Muscle of leg (tissue), 3 donors: ENCODE measurements at regions not wholly inside any gene's neighbourhood (a gene's known extent, or its start where the extent isn't known, plus 50 kb on each side); places are given as distances from the start of the nearest gene placed in this dataset.
A peak's percentile ranks its signal among the peaks of the same experiment; 100 is the strongest.

Experiments
- DNase-seq: peaks from one replicate; pipeline ENCODE4 v3.0.0; 2013
- H3K27ac ChIP-seq: one replicate; pipeline ENCODE4 v1.5.1; 2013; ENCODE audit warnings: mild to moderate bottlenecking, low read length, control low read depth
- H3K27me3 ChIP-seq: one replicate; pipeline ENCODE4 v1.6.1; 2013; ENCODE audit warnings: low read length; ENCODE audit not compliant: control insufficient read depth, insufficient read depth
- H3K36me3 ChIP-seq: one replicate; pipeline ENCODE4 v1.6.1; 2013; ENCODE audit warnings: low read length; ENCODE audit not compliant: control insufficient read depth, insufficient read depth
- H3K4me1 ChIP-seq: one replicate; pipeline ENCODE4 v1.6.1; 2013; ENCODE audit warnings: low read length; ENCODE audit not compliant: control insufficient read depth, insufficient read depth
- H3K4me3 ChIP-seq: one replicate; pipeline ENCODE4 v1.5.1; 2013; ENCODE audit warnings: low read length, control low read depth
- H3K9me3 ChIP-seq: replicated peaks from 2 replicates; pipeline ENCODE4 v1.6.1; 2013; ENCODE audit warnings: low read depth, low read length; ENCODE audit not compliant: control insufficient read depth
- WGBS: methylation state at CpG from one replicate; pipeline ENCODE4 v1.1.5; 2013; ENCODE audit warnings: missing lambda C conversion rate; ENCODE audit not compliant: insufficient coverage; 5-methylcytosine and 5-hydroxymethylcytosine counted together

DNA sequence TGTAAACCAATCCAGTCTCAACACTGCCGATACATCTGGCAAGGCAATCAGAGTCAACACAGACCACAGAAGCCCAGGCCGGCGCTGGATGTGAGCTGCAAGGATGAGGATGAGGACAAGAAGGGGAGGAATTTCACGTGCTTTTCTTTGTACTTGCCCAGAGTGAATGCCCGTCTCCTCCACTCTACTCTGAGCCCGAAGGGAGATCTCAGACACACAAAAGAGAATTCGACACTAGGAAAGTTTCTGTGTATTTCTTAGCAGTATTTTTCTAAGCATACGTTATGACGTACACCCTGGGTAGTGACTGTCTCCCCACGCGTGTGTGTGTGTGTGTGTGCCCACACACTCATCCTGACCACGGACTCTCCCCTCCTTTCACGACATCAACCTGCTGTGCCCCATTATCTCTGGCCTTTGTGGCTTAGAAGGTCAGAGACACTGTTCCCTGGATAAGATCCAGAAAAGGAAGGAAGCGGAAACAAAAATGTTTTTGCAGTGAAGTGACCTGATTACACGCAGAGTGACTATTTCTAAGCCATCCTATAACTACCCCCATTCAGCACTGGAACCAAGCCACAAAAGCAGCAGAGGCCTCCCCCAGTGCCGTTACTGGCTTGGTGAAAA, 227.3 kb upstream of the DAPK1 start:
- WGBS, result no CpG with 5 or more reads among the region's 16 CpGs
- Histone ChIP-seq H3K27me3 (no peaks in the 10 kb centered on the region), H3K36me3 (peaks cover 6% of the 10 kb centered on the region), H3K4me1 (peaks cover 46% of the 10 kb centered on the region), H3K9me3 (no peaks in the 10 kb centered on the region), H3K4me3 (no peak overlapping the region), H3K27ac (peak overlapping the region; percentile 96)
- DNase-seq, result peak; percentile 95

DNA sequence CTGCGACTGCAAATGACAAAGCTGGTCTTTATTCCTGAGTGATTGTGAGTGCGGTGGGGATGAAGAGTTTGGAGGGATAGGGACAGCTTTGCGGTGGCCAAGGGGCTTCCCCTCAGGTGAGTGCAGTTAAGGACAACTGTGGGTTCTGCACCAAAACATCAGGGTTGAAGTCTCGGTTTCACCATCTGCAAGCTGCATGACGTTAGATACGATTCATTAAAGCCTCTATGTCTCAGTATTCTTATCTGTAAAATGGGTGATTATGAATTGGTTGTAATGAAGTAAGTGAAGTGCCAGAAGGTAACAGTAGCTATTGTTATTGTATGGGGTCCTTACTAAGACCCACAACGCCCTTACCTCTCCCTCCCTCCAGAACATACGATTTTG, 226.8 kb upstream of the DAPK1 start:
- H3K36me3 ChIP-seq, result peaks cover 2% of the 10 kb centered on the region
- DNase-seq, result no peak
- no peak overlapping the region for H3K4me3 ChIP-seq
- 50% methylated on average over 4 of the region's 8 CpGs for WGBS
- no peaks in the 10 kb centered on the region for H3K27me3 ChIP-seq
- peak overlapping the region; percentile 96 for H3K27ac ChIP-seq
- no peaks in the 10 kb centered on the region for H3K9me3 ChIP-seq
- H3K4me1 ChIP-seq, result peaks cover 46% of the 10 kb centered on the region

DNA sequence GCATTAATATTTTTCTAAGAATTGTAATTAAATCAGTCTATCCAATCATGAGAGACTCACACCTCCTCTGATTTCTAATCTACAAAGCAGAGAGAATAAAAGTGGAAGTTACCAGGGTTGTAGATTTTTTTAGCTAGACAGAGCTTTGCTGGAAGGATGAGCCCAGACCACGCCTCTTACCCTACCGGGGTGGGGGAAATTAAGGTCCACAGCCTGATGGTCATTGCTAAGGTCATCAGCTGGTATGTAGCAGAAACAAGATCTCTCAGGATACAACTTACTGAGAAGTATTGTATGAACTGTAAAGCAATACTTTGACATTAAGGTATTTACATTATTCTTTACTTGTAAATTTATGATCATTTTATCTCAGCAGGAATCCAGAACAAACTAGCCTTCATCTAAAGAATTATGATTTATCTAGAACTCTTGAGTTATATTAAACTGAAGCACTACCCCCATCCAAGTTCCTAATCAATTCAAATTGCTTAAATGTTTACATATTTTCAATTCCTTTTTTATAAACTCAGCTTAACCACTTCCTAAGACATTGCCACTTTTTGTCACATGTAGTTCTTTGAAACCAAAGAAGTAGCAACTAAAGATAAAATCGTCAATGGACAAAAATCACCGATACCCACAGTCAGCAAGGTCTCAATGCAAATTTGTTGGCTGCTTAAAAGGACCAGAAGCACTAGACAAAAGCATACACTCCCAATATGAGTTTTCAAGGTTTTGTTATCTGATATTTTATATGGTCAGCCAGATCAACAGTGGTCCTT, 225.8 kb upstream of the DAPK1 start:
- DNase-seq, result no peak
- H3K4me3 ChIP-seq, result no peak overlapping the region
- WGBS, result no CpG with 5 or more reads among the region's 4 CpGs
- peak overlapping the region; percentile 66 for H3K27ac ChIP-seq
- peaks cover 47% of the 10 kb centered on the region for H3K4me1 ChIP-seq
- no peaks in the 10 kb centered on the region for H3K36me3 ChIP-seq
- no peaks in the 10 kb centered on the region for H3K27me3 ChIP-seq
- H3K9me3 ChIP-seq, result no peaks in the 10 kb centered on the region

DNA sequence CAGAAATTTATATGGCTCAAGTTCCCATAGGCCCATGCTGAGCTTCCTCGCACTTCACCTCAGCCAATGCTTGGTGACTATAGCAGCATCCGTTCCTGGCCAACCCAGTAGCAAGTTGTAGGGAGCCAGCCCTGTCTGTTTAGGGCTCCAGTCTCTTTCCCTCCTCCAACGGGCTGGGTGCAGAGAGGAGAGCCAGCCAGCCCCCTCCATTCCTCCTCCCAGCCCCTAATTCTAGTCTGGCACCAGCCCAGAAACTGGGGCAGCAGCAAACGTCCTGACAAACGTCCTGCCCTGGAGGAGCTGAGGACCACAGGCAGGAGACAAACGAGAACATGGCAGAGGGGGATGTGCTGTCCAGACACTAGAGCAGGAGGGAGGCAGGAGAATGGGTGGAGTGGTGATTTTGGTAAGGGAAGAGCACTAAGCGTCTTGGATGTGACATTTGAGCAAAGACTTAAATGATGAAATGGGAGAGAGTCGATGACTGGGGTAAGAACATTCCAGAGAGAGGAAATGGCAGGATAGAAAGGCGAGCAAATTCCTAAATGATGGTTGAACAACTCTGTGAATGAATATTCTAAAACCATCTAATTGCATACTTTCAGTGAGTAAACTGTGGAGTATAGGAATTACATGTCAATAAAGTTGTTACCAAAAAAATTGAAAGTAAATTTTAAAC, 222.5 kb upstream of the DAPK1 start:
- no peaks in the 10 kb centered on the region for H3K9me3 ChIP-seq
- peak overlapping the region; percentile 53 for H3K27ac ChIP-seq
- no peaks in the 10 kb centered on the region for H3K27me3 ChIP-seq
- 48% methylated on average over 6 of the region's 9 CpGs for WGBS
- peak overlapping the region; percentile 24 for H3K4me3 ChIP-seq
- no peaks in the 10 kb centered on the region for H3K36me3 ChIP-seq
- peaks cover 25% of the 10 kb centered on the region for H3K4me1 ChIP-seq
- DNase-seq, result peak; percentile 56

DNA sequence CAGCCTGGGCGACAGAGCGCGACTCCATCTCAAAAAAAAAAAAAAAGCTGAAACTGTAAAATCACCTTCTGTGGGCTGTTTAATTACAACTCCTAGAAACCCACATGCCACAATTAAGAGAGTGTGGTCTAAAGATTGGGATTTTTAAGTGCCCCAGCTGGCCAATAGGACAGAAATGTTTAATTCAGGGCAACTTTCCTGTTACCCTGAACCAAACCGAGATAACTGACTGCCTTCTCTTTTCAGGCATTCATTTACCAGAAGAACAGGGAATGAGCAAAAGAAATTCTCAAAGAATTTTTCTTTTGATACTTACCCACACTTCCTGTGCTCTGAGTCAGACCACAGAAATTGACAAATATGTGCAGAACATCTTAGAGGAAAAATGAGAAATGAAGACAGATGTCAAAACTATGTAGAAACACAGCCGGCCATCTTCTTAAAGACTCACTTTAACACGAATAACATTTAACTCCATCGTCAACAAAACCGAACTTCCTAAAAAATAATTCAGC, 221.3 kb upstream of the DAPK1 start:
- Histone ChIP-seq H3K4me1 (peaks cover 14% of the 10 kb centered on the region), H3K36me3 (no peaks in the 10 kb centered on the region), H3K9me3 (no peaks in the 10 kb centered on the region), H3K27ac (no peak overlapping the region), H3K27me3 (no peaks in the 10 kb centered on the region), H3K4me3 (no peak overlapping the region)
- no peak for DNase-seq
- 60% methylated on average over 1 of the region's 8 CpGs for WGBS

DNA sequence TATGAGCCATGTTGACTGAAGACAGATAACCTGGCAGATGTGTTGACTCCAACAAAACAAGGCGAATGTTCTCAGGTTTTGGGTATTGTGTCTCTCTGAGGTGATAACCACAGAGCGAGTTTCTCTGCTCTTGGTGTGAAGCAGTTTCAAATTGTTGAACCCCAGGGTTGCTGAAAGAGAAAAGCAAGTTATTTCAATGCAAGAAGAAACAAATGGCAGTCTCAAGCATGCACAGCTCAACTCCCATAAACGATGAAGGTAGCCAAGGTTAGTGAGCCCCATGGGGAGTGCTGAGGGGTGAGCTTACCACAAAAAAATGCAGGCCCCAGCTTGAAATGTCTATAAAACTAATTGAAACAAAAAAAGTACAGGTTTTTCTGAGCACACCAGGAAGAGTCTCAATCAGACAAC, 220.8 kb upstream of the DAPK1 start:
- 70% methylated on average over 2 of the region's 3 CpGs for WGBS
- Histone ChIP-seq H3K36me3 (no peaks in the 10 kb centered on the region), H3K27me3 (no peaks in the 10 kb centered on the region), H3K9me3 (no peaks in the 10 kb centered on the region), H3K27ac (peak overlapping the region; percentile 62), H3K4me1 (peaks cover 10% of the 10 kb centered on the region), H3K4me3 (no peak overlapping the region)
- DNase-seq, result peak; percentile 76

DNA sequence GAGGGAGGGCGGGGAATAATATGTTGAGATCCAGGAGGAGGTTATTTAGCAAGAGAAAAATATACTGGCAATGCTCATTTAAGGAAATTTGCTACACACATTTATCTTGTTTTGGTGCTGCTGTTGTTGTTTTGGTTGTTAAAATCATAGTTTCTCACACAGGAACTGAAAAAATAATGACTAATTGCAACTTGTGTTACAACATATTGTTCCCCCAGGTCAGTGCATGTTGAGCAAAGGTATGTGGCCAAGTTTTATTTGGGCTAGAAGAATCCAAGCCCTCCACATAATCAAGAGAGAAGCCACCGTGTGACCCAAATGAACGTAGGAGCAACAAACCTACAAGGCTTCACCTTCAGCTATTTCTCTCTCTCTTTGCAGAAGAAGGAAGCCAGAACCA, 220.3 kb upstream of the DAPK1 start:
- no peak for DNase-seq
- no peak overlapping the region for H3K4me3 ChIP-seq
- WGBS, result no CpG with 5 or more reads among the region's 3 CpGs
- peaks cover 10% of the 10 kb centered on the region for H3K4me1 ChIP-seq
- H3K36me3 ChIP-seq, result no peaks in the 10 kb centered on the region
- H3K9me3 ChIP-seq, result no peaks in the 10 kb centered on the region
- no peaks in the 10 kb centered on the region for H3K27me3 ChIP-seq
- peak overlapping the region; percentile 5 for H3K27ac ChIP-seq

DNA sequence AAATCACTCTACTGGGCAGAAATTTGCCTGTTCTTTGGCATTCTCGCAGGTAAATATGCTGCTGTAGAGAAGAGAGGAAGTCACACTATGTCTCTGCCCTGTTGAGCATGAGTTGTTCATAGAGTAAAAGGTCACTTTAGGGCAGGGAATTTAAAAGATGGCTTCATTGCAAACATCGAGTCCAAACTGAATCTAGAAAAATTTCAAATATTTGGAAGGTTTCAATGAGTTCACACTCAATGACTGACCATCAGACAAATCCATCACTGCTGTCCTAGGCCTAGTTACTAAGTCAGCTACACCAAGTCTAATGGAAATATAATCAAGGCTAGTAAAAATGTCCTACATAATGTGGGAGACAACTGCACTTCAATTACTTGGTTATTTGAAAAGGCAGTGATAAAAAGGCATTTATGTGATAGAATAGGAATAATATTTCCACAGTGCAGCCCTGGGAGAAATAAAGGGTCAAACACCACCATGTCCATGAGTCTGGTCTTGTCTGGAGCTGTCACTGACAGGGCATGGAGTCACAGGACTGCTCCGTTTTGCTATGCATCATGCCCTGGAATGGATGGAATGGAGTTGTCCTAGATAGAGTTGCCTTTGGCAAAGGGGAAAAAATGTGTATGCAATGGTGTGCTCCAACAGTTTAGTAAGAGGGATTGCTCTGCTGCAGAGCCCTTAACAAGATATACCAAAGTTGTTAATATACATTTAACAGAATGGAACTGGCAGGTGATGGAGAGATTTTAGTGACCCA, 218.5 kb upstream of the DAPK1 start:
- Histone ChIP-seq H3K4me3 (no peak overlapping the region), H3K27me3 (no peaks in the 10 kb centered on the region), H3K9me3 (no peaks in the 10 kb centered on the region), H3K36me3 (no peaks in the 10 kb centered on the region), H3K4me1 (peaks cover 12% of the 10 kb centered on the region), H3K27ac (no peak overlapping the region)
- 89% methylated on average over 1 of the region's 3 CpGs for WGBS
- no peak for DNase-seq

DNA sequence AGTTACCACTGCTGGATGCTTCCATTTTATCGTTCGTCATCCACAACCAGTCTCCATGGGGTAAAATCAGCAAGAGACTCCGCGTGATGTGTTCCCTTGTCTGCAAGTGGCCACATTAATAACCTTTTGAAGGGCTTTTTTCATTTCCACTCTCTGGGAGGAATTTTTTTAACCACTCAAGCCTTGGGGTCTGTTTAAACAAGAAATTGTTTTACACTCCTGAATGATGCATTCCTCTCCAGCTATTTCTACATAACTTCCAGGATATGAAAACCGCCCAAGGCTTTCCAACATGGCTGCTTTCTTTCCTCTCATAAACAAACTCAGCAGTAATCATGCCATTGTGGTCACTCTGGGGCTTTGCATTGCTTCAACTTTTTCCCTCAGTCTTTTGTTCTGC, 217.2 kb upstream of the DAPK1 start:
- Histone ChIP-seq H3K4me3 (no peak overlapping the region), H3K27ac (no peak overlapping the region), H3K27me3 (no peaks in the 10 kb centered on the region), H3K9me3 (no peaks in the 10 kb centered on the region), H3K36me3 (no peaks in the 10 kb centered on the region), H3K4me1 (peaks cover 12% of the 10 kb centered on the region)
- no peak for DNase-seq
- 88% methylated on average over 5 of the region's 5 CpGs for WGBS

DNA sequence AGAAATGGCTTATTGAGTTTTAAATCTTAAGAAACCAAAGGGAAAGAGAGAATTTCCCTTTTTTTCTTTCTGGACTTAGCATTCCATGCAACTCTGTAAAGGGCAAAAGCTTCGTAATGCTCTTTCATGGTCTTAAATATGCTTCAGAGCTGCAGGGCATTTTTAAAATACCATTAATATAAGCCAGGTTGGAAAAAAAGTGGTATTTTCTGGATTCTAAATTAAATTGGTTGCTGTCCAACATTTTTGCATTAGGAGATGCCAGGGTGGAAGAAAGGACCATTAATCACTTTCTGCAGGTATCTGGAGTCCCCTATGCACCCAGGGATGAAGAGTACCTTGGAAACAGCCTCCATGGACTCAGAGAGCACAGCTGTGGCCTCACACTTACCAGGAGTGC, 215.1 kb upstream of the DAPK1 start:
- no peaks in the 10 kb centered on the region for H3K36me3 ChIP-seq
- H3K4me3 ChIP-seq, result no peak overlapping the region
- H3K9me3 ChIP-seq, result no peaks in the 10 kb centered on the region
- peaks cover 10% of the 10 kb centered on the region for H3K4me1 ChIP-seq
- H3K27ac ChIP-seq, result no peak overlapping the region
- no peak for DNase-seq
- no CpG with 5 or more reads among the region's 1 CpG for WGBS
- no peaks in the 10 kb centered on the region for H3K27me3 ChIP-seq
